HG03045 (cell line): ENCODE measurements at regions not wholly inside any gene's neighbourhood (a gene's known extent, or its start where the extent isn't known, plus 50 kb on each side); places are given as distances from the start of the nearest gene placed in this dataset.

Source experiments
- ATAC-seq: cut with Tn5 transposase; IDR thresholded peaks from one replicate; pipeline ENCODE4 v1.9.1; 2021; ENCODE audit warnings: mild to moderate bottlenecking, moderate library complexity; ENCODE audit not compliant: unreplicated experiment

- no peak for ATAC-seq
These were observed 50.4 kb downstream of the RTL9 start for GRCh38 chrX:110408949-110409588.

- no peak for ATAC-seq
These were observed 51.3 kb downstream of the RTL9 start for GRCh38 chrX:110409925-110410324.

- no peak for ATAC-seq
These were observed 52.0 kb downstream of the RTL9 start for GRCh38 chrX:110410603-110411002.

GRCh38 chrX:110412971-110413726 lies 54.5 kb downstream of the RTL9 start:
- ATAC-seq, result peak; percentile 71

- ATAC-seq, result no peak
These were observed 55.1 kb downstream of the RTL9 start for GRCh38 chrX:110413727-110414124.

GRCh38 chrX:110414273-110414672 lies 55.6 kb downstream of the RTL9 start:
- no peak for ATAC-seq

GRCh38 chrX:110414679-110415439 lies 56.2 kb downstream of the RTL9 start:
- no peak for ATAC-seq

GRCh38 chrX:110415440-110416170 lies 57.0 kb downstream of the RTL9 start:
- ATAC-seq, result no peak

GRCh38 chrX:110417128-110417527 lies 58.5 kb downstream of the RTL9 start:
- no peak for ATAC-seq

- no peak for ATAC-seq
These were observed 59.9 kb downstream of the RTL9 start for GRCh38 chrX:110418316-110419235.

- ATAC-seq, result no peak
These were observed 60.9 kb downstream of the RTL9 start for GRCh38 chrX:110419512-110419911.

- no peak for ATAC-seq
These were observed 62.3 kb downstream of the RTL9 start for GRCh38 chrX:110420771-110421499.

GRCh38 chrX:110421500-110422455 lies 63.1 kb downstream of the RTL9 start:
- no peak for ATAC-seq

GRCh38 chrX:110425222-110426154 lies 66.8 kb downstream of the RTL9 start:
- no peak for ATAC-seq

GRCh38 chrX:110426155-110426504 lies 67.5 kb downstream of the RTL9 start:
- ATAC-seq, result no peak

GRCh38 chrX:110427076-110427475 lies 68.4 kb downstream of the RTL9 start:
- no peak for ATAC-seq

GRCh38 chrX:110428144-110428543 lies 69.5 kb downstream of the RTL9 start:
- ATAC-seq, result no peak
